ENCODE measurements at regions not wholly inside any gene's neighbourhood (a gene's known extent, or its start where the extent isn't known, plus 50 kb on each side); places are given as distances from the start of the nearest gene placed in this dataset.

DNA sequence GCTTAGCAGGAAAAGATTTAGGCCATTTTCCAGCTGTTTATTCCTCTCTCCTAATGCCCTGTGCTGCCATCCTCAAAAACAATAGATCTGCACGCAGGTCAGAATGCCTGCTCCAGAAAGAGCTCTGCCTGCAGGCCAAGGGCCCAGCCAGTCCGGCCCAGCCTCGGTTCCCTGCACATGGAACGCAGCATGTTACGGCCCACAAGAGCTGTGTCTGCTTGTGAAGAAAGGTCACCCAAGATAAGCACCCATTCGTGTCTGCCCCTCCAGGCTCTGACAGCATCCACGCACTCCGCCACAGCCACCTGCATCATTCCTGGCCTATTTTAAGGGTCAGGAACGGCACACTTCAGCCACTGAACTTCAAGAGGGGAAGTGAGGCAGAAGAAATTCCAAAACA, 152.2 kb downstream of the SPATA19 start:
- no peak for DNase-seq

DNA sequence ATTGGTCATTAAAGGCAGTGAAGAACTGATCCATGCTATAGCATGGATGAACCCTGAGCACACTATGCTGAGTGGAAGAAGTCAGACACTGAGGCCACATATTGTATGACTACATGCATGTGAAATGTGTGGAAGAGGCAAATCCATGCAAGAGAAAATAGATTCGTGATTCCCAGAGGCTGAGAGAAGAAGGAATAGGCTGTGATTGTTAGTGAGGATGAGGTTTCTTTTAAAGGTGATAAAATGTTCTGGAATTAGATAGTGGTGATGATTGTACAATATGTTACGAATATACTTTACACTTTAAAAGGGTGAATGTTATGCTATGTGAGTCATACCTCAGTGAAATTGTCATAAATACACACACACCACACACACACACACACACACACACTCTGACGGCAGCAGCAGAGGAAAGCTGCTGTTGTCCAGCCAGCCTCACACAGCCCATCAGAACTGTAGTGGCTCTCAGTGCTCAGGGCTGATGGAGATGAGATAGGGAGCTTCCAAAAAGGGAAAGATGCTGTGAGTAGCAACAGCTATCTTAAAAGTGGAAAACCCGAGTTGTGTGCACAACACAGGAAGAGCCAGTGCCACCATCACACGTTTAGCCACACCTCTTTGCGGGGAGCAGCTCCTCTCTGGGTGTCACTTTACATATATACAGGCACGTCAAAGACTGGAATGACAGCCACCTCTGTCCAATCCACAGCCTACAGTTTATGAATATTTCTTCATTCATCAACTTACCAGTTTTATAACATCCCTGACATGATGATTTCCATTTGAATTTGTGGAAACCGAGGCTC, 153.0 kb downstream of the SPATA19 start:
- DNase-seq, result no peak

DNA sequence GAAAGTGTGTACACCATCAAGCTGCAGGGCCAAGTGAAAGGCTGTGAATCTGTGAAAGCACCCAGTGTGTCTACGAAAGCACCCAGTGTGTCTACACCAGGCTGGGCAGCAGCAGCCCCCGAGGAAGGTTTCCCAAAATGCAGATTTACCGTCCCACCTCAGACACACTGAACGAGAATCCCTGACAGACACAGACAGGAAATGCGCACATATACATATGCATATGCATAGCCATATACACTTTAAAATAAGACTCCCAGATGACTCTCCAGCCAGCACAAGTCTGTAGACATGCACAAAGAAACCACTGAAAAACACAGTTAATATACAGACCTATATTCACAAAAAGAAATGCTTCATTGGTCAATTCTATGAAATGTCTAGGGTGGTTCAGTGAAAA, 155.5 kb upstream of the OPCML start:
- no peak for DNase-seq

DNA sequence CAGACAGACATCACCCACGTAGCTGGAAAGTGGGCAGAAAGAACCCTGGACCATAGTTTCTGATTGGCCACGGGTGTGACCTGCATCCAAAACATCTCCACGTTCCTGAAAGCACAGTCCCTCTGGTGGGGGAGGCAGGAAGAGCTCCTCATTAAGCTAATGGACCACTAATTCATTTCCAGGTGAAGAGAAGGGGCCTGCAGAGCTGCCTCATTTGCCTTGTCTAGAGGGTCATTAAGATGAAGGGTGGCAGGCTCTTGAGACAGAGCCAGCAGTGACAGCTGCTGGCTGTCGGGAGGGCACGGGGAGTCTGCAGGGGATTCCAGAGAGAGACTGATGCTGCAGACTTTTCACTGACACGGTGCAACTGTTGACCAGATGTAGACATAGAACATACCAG, 149.6 kb upstream of the OPCML start:
- DNase-seq, result peak; percentile 2

DNA sequence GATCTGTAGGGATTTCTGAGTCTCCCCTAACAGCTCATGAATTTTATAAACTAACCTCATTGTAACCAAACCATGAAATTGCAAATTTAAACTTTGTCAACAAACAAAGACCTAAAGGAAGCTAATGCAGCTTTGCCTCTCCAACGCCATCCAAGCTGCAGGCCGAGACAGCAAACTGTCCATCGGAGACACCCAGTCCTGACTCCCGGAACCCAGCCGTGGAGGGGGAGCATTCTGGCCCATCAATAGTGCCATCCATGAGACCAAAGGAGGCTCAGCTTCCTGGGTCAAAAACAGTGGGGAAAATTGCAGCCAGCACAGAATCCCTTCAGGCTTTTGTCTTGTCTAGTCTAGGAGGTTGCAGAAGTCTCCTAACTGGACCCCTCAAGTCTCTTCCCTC, 147.6 kb upstream of the OPCML start:
- DNase-seq, result no peak

DNA sequence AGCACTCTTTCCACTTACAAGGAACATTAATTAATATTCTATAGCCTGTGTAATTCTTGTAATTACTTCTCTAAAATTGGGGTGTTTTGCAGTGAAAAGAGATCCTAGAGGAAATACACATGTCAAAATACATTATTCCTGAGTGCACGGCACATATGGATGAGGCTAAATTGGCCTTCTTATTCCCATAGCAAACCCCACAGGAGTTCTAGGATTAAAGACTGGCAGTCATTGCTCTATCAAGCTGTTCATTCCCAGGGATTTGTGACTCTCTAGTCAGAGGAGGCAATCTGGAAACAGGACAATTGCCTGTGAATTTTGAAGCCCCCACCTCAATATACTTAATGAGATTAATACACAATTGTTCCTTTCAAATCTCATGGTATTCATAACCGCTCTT, 145.9 kb upstream of the OPCML start:
- no peak for DNase-seq

DNA sequence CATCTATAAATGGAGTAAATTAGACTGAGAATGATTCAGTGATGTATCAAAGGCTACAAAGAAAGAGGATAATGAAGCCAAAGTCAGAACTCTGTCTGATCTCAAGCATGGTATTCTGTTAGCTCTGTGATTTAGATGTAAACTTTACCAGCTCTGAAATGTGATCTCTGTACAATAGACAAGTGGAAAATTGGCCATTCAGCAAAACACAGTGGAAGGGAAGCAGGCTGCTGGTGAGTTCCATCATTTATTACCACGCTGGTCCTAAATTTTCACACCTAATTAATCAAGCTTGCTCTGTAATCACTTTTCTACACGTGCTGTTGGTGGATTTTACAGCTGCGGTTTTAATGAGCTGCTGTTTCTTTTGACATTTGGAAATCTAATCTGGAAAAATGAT, 145.1 kb upstream of the OPCML start:
- no peak for DNase-seq

DNA sequence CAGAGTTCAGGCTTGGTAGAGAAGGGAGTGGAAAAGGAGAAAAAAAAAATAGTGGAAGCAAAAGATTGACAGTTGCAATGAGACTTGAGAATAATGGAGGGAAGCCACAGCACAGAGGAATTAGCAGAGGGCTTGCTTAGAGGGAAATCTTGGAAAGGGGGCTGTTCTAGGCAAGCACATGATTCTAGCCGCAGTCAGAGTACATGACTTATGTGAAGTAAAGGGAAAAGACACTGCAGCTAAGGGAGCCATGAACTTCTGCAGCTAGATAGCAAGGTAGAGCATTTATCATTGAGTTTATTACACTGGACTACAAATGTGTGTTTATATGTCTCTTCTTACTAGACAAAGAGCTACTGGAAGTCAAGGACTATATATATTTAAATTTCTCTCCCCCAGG, 144.0 kb upstream of the OPCML start:
- no peak for DNase-seq

DNA sequence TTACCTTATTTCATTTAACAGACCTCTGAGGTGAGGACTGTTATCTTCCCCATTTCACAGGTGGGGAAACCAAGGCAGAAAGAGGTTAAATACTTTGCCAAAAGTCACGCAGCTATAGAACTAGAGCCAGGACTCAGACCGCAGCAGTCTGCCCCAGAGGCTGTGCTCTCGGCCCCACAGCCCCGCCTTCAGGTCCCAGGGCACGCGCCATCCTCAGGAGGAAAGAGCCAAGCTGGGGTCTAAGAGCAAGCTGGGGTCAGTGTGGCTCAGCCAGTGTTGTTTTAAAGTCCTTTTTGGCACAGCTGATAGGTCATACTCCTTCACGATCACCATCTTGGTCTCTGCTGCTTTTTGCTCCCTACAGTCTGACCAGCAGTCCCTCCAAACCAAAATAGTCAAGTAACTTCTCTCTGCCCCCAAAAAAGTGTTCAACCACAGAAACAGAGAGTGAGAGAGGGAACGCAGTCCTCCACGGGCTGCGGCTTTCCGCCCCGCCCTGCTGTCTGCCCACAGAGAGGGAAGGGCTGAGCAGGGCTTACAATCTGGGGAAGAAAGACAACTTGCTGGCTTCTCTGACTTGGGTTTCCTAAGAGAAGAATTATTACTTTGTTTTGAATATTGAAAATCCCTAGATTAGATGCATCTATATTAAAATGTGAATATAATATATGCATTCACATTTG, 137.2 kb upstream of the OPCML start:
- DNase-seq, result no peak

DNA sequence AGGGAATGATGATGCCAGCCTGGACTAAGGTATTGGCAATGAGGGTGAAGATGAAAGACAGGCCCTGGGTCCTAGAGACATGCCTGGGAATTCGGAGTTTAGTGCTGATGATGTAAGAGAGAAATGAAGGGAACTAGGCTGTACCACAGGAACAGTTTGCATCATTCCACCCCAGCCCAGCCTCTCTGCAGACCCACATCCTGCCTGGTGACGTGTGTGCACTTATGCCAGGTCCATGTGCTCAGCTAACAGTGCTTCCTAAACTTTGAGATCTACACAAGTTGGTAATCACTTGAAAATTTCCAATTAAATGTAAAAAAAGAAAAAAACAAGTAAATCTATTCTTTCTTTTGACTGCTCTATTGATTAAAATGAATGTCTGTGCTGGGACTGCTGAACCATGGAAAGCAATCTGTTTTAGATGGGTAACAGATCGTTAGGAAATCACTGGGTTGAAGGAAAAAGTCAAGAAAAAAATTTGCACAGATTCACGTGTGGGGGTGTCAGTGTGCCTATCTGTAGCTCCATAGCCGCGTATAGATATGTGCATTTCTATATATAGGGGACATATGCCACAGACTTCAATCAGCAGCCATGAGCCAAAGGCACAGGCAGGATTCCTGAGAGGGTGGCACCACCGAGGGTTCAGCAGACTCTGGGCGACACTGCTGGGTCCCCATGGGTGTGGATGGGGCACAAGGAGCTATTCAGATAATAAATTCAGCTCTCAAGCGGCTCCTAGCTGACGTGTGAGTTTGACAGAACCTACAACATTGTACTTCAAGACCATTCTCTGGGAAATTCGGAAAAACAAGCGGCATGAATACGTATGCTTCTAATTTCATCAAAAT, 131.1 kb upstream of the OPCML start:
- DNase-seq, result no peak

DNA sequence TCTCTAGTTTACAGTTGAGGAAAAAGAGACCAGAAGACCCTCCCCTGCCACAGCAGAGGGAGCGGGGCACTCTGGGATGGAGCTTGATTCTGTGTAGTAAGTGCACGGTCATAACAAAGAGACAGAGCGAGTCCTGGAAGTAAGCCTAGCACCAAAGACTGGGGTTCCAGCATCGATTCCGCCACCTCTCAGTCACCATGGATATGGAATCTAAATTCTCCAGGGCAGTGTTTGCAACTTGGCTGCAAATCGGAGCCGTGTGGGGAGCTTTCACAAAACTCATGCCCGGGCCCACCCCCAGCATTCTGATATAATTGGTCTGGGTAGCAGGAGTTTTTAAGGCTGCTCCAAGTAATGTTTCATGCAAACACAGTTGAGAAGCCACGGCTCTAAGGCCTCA, 129.5 kb upstream of the OPCML start:
- DNase-seq, result no peak

DNA sequence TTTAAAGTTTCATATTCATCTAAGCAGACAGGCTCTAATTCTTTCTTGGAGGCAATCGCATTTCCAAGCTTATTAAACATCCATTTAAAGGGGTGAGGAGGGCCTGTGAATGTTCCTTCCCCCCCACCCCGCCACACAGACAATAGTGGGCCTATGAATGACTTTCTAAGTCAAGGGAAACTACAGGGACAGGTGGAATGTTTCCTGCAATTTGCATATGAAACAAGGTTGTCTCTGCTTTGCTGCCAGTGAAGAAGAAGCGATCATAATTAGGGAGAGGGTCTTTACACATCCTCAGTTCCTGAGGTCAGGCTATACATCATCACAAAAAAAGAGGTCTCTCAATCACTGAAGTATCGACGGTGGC, 127.9 kb upstream of the OPCML start:
- DNase-seq, result no peak

DNA sequence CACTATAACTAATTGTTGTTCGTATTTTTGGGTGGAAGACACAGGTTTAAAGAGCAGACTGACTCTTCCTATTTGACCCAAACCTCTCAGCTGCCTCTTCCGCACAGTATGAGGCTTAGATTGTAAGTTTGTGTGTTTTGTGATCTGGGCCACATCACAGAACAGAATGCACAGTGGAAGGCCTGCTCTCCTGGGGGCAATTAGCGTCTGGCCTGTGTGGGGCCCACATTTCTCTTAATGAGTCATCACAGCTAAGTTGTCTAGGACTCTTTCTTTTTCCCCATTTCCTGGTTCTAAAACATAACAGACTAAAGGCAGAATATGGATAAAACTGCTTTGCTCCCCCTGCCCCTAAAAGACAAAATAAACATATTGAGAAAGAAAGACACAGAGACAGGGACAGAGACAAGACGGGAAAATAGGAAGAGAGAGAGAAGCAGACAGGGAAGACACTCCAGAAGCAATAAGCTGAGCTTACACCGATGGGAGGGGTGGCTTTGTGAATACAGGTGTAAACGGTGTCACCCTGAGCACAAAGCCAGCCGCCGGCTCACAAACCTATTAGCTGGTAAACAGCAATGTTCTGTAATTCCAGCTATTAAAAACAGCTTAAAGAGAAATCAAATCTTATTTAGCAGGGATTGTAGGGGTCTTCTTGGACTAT, 127.4 kb upstream of the OPCML start:
- DNase-seq, result no peak

DNA sequence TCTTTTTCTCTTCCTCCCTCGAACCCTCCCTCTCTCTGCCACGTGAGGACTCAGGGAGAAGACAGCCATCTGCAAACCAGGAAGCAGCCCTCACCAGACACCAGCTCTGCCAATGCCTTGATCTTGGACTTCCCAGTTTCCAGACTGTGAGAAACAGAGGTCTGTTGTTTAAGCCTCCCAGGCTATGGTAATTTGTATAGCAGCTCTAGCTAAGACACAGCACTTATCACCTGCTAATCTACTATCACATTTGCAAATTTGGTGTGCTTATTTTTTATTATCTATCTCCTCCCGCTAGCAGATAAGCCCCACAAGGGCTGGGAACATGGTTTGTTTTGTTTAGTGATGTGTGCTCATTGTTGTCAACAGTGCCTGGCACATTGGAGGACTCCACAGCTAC, 124.8 kb upstream of the OPCML start:
- DNase-seq, result no peak

DNA sequence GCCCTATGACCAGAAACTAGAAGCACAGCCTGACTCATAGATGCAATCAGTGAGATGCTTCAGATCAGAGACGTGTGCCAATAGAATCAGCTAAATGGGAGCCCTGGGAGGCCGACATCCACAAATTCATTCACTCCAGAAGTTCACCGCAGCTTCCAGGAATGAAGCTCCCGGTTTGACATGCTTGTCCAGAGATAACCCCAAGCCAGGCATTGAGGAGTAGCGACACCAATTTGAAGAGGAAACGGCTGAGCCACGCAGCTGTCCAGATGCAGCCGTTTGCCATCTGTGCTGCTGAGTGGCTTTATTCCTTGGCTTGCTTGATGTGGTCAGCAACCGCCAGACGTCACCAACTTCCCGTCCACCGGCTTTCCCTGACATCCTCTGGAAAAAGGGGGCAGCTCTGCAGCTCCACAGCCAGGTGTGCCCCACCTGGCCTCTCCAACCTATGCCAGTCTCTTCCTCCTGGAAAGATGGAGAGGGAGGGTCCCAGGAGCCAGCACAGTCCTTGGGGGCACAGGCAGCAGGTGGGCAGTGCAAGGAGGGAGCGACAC, 123.9 kb upstream of the OPCML start:
- DNase-seq, result no peak

DNA sequence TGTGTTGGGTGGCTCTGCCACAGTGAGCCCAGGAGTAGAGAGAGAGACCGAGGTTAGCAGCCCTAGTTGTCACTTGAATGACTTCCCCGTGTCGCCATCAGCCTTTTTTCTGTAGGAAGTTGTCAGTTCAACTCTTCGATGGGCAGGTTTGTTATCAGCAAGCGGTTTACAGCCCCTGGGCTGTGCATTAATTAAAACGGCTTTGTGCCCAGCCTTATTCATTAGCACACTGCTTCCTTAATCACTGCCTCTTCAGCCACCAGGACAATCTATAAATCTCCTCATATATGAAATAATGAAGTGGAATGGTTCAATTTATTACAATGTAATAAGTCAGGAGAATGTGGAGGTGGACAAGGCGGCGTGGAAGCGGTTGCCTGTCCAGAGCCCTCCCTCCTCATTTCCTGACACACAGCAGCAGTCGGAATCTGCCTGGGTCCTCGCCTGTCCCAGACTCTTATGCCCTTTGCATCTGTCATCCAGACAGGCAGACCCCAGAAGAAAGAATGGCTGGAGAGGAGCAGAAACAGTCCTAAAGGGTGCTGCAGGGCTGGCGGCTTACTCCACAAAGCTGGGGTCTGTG, 122.4 kb upstream of the OPCML start:
- DNase-seq, result no peak

DNA sequence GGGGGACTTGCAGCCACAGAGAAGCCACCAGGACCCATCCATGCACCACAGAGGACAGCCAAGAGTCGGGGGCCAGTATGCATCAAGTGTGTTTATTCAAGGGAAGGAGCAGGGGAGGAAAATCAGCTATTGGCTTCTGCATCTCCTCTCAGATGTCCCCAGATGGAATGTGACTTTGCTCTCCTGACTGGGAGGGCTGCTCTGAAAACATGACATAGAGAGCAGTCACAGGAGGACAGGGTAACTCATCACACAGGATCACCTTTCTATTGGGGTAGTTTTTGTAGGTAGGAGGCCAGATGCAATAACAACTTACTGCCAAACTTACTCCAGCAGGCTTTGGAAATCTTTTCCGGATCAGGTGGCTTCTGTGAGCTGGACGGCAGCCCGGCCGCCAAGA, 121.0 kb upstream of the OPCML start:
- no peak for DNase-seq

DNA sequence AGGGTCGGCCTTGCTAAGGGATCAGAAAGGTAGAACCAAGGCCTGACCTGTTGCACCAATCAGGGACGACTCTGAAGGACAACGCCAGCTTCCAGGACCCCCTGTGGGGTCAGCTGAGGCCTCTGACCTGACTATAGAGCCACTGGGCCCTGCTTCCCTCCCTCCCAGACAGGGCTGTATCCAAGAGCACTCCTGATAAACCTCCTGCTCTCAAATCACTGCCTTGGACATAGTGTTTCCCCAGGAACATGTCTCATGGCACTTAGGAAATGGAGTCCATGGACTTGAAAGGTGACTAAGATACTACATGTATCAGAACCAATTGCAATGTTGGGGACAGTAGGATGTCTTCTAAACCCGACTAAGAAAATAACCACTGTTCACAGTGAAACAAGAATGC, 117.8 kb upstream of the OPCML start:
- DNase-seq, result no peak

DNA sequence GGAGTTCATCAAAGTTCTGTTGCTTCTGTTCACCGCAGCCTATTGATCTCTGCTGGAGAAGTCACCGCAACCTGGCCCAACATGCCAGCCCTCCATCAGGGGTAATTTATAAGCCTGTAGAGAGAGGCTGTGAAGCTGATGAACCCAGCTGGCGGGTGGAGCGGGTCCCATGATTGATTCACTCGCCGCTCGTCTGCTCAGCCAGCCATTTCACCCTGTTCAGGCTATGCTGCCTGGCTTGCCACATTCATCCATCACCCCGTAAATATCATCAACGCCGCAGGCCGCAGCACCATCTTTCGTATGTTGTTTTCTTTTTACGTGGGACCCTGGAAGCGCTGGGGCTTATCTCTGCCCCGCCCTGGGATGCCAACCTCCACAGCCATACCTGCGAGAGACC, 116.7 kb upstream of the OPCML start:
- no peak for DNase-seq

DNA sequence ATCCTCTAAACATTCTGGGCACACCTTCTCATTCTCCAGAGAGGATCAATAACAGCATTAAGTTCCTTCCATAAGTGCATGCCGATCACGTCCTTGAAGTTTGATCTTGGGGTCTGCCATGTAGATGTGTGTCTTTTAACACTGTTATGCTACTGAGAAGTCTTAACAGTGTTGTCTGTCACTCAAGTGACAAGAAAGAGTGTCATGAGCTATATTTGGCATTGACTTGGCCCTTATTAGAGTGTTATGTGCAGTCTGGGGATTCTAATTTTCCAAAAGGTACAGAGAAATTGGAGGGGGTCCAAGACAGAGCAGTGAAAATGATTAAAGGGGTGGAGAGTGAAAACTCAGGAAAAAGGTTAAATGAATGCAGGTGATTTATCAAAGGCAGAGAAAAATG, 107.1 kb upstream of the OPCML start:
- DNase-seq, result no peak

DNA sequence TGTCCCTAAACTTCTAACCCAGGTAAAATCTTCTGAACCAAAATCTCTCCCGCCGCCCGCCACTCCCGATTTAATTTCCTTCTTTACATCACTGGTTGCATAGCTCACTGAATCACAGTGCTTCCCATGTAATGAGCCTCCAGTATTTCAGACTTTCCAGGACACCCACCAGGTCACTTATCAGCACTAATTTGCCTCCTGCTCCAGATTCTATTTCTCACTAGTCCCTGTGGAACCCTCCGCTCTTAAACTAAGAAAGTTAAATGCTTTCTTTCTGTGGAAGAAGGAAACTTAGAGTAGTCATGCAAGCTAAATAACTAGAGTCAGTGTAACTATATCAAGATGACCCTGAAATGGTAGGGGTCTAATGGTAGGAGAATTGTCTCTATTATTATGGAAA, 106.6 kb upstream of the OPCML start:
- no peak for DNase-seq

DNA sequence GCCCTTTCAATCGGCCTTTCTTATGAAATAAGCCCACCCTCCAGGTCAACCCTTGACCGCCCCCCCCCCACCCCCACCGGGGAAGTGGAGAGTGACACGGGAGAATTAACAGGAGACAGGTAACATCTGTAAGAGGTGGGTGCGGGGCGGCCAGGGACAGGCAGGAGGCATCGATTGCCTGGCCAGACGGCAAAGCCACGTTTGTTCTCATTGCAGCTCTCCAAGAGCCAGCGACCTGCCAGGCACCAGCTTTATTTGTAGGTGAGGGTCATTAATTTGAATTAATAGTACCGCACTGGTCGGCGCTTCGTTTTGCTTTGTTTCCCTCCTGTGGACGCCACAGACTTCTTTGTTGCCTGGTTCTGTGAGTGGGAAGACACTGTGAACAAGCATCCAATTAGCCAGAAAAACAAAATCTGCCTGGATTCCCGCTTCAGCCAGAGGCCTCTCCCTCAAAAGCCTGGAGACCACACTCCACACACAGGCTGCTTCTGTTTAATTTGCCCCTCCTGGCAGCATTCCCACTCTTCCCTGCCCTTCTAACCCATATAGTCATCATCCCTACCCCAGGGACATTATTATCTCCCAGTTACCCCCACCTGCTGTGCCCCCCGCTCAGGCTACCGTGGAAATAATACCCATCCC, 104.5 kb upstream of the OPCML start:
- DNase-seq, result no peak

All from NCI-H1436 (cell line).